HepG2 (cell line): ENCODE measurements at regions not wholly inside any gene's neighbourhood (a gene's known extent, or its start where the extent isn't known, plus 50 kb on each side); places are given as distances from the start of the nearest gene placed in this dataset.

Experiments used
- ATAC-seq: fragments of 200-7000 bp; cut with Tn5 transposase; 3 replicates; pipeline ENCODE4 v1.9.1; 2020; ENCODE audit warnings: mild to moderate bottlenecking, moderate library complexity
- BruUV-seq: library from RNA; stranded (reverse); fragments of 400-500 nt; replicated peaks from 2 replicates; lab custom pipeline; 2021; lab: Mats Ljungman, UMichigan
- CTCF ChIA-PET: fragments of 300-600 bp; formaldehyde crosslinking; extraction: SDS; loops from one replicate; lab custom pipeline; 2021; ENCODE audit warnings: low total read pairs, inconsistent platforms, low intra/inter-chr PET ratio; lab: Yijun Ruan, JAX
- POLR2A ChIA-PET: fragments of 350-600 bp; sonication (Branson Sonifier 250); formaldehyde crosslinking; loops from one replicate; lab custom pipeline; 2020; ENCODE audit warnings: antibody characterized with exemption, inconsistent platforms; lab: Yijun Ruan, JAX
- DNase-seq: peaks from one replicate; pipeline ENCODE4 v3.0.0-alpha.2; 2015; ENCODE audit warnings: low spot score
- FAIRE-seq: peaks from 3 replicates; lab custom pipeline; 2011; peaks lifted over from hg19 to GRCh38; lab: Jason Lieb, UNC
- H2AFZ ChIP-seq: one replicate; pipeline ENCODE4 v1.6.1; 2011; ENCODE audit warnings: low read length, inconsistent platforms
- H3K27ac ChIP-seq: fragments of 300-600 bp; 3 replicates; pipeline ENCODE4 v1.8.0; 2011; ENCODE audit warnings: mixed run types, mild to moderate bottlenecking, mixed read lengths, low read length, inconsistent platforms; ENCODE audit not compliant: insufficient read depth; ENCODE audit errors: extremely low read length
- H3K27me3 ChIP-seq, 2 experiments: fragments of 200-600 bp in 1 of 2; 2 replicates in 1 of 2; 3 replicates in 1 of 2; pipeline versions ENCODE4 v1.6.0 to v1.8.0; 2011; ENCODE audit warnings: low read length in 2 of 2, mild to moderate bottlenecking in 2 of 2, moderate library complexity in 2 of 2, inconsistent platforms in 1 of 2; ENCODE audit not compliant: insufficient read depth in 2 of 2, control insufficient read depth in 1 of 2
- H3K36me3 ChIP-seq, 2 experiments: fragments of 200-600 bp in 1 of 2; replicated peaks in 1 of 2; 2 replicates in 1 of 2; 3 replicates in 1 of 2; pipeline versions ENCODE4 v1.5.1 to v1.8.0; 2011; ENCODE audit warnings: low read length in 2 of 2, inconsistent platforms in 1 of 2; ENCODE audit not compliant: insufficient read depth in 2 of 2, control insufficient read depth in 1 of 2
- H3K4me1 ChIP-seq: 2 replicates; pipeline ENCODE4 v1.5.1; 2012; ENCODE audit warnings: low read length, inconsistent platforms; ENCODE audit not compliant: insufficient read depth
- H3K4me2 ChIP-seq: 2 replicates; pipeline ENCODE4 v1.6.0; 2011; ENCODE audit warnings: low read depth, low read length, inconsistent platforms
- H3K4me3 ChIP-seq, 3 experiments: fragments of 200-600 bp in 1 of 3; sonication (generic), shearing (Covaris generic) in 1 of 3; replicated peaks in 1 of 3; 2 replicates each; pipeline ENCODE4 v1.5.1; 2011 to 2016; ENCODE audit warnings: low read length in 3 of 3, inconsistent platforms in 2 of 3, low read depth in 2 of 3, mild to moderate bottlenecking in 2 of 3, control low read depth in 1 of 3, mixed read lengths in 1 of 3; ENCODE audit not compliant: insufficient read depth in 1 of 3
- H3K79me2 ChIP-seq: one replicate; pipeline ENCODE4 v1.6.1; 2011; ENCODE audit warnings: low read length, inconsistent platforms; ENCODE audit not compliant: insufficient read depth
- H3K9ac ChIP-seq: 2 replicates; pipeline ENCODE4 v1.6.0; 2011; ENCODE audit warnings: mild to moderate bottlenecking, low read depth, low read length, inconsistent platforms; ENCODE audit not compliant: insufficient read depth
- H3K9me3 ChIP-seq: 2 replicates; pipeline ENCODE4 v1.5.1; 2012; ENCODE audit warnings: mild to moderate bottlenecking, low read length
- H4K20me1 ChIP-seq: 2 replicates; pipeline ENCODE4 v1.6.0; 2011; ENCODE audit warnings: inconsistent platforms, mild to moderate bottlenecking, low read length, moderate library complexity; ENCODE audit not compliant: insufficient read depth
- ASH2L ChIP-seq: fragments of 300-600, 200-600 bp; sonication (generic); IDR thresholded peaks from 2 replicates; pipeline ENCODE4 v1.7.0; 2017; ENCODE audit warnings: low read depth, mild to moderate bottlenecking, moderate library complexity, mixed read lengths, low read length; ENCODE audit not compliant: insufficient read length
- CBX5 ChIP-seq: sonication (generic); formaldehyde crosslinking; IDR thresholded peaks from 2 replicates; pipeline ENCODE4 v1.4.0; 2020; ENCODE audit warnings: missing genetic modification reagents, borderline replicate concordance
- ISL2 ChIP-seq: sonication (generic); formaldehyde crosslinking; IDR thresholded peaks from 2 replicates; pipeline ENCODE4 v1.5.0; 2020; ENCODE audit warnings: missing genetic modification reagents
- KAT2B ChIP-seq: fragments of 150-350 bp; IDR thresholded peaks from 2 replicates; pipeline ENCODE4 v1.6.1; 2014; ENCODE audit warnings: low read depth, low read length, borderline replicate concordance
- KDM5A ChIP-seq: fragments of 200-600 bp; sonication (generic); IDR thresholded peaks from 2 replicates; pipeline ENCODE4 v1.7.0; 2018; ENCODE audit warnings: antibody characterized with exemption, mild to moderate bottlenecking, low read length, borderline replicate concordance
- NFYB ChIP-seq: sonication (generic); formaldehyde crosslinking; IDR thresholded peaks from 2 replicates; pipeline ENCODE4 v1.4.0; 2020; ENCODE audit warnings: missing genetic modification reagents
- SATB2 ChIP-seq: sonication (generic); formaldehyde crosslinking; IDR thresholded peaks from 2 replicates; pipeline ENCODE4 v1.5.0; 2020; ENCODE audit warnings: missing genetic modification reagents
- SMARCC2 ChIP-seq: fragments of 450-650 bp; IDR thresholded peaks from 2 replicates; pipeline ENCODE4 v1.6.1; 2017; ENCODE audit warnings: antibody characterized with exemption, mild to moderate bottlenecking
- STAG1 ChIP-seq: sonication (generic); formaldehyde crosslinking; IDR thresholded peaks from 2 replicates; pipeline ENCODE4 v1.4.0; 2020; ENCODE audit warnings: missing genetic modification reagents
- TGIF2 ChIP-seq: IDR thresholded peaks from 2 replicates; pipeline ENCODE4 v1.6.1; 2016; ENCODE audit warnings: control low read depth, missing compliant biosample characterization
- ZNF121 ChIP-seq: sonication (generic); formaldehyde crosslinking; IDR thresholded peaks from 2 replicates; pipeline ENCODE4 v1.5.0; 2020; ENCODE audit warnings: mild to moderate bottlenecking, missing genetic modification reagents
- ZNF329 ChIP-seq: sonication (generic); formaldehyde crosslinking; IDR thresholded peaks from 2 replicates; pipeline ENCODE4 v1.9.0; 2021; ENCODE audit warnings: low read depth, mild to moderate bottlenecking, missing genetic modification reagents
- ZNF337 ChIP-seq: sonication (generic); formaldehyde crosslinking; IDR thresholded peaks from 2 replicates; pipeline ENCODE4 v1.5.1; 2020; ENCODE audit warnings: missing genetic modification reagents, low read depth, mild to moderate bottlenecking, borderline replicate concordance
- ZNF562 ChIP-seq: sonication (generic); formaldehyde crosslinking; IDR thresholded peaks from 2 replicates; pipeline ENCODE4 v1.8.0; 2022; ENCODE audit warnings: missing genetic modification reagents, borderline replicate concordance
- ZNF672 ChIP-seq: sonication (generic); formaldehyde crosslinking; IDR thresholded peaks from 2 replicates; pipeline ENCODE4 v1.8.1; 2022; ENCODE audit warnings: missing genetic modification reagents
- ZNF792 ChIP-seq: IDR thresholded peaks from 2 replicates; pipeline ENCODE4 v1.6.1; 2016
- WGBS: methylation state at CpG from one replicate; pipeline ENCODE4 v1.1.6; 2017; ENCODE audit warnings: low lambda C conversion rate; 5-methylcytosine and 5-hydroxymethylcytosine counted together
- in situ Hi-C: cut with HindIII; loops from 2 replicates; pipeline ENCODE4 v1.10.0; 2017; ENCODE audit warnings: low pct_unique_long_range_greater_than_20kb; ENCODE audit not compliant: extremely low pct_ligation_motif_present
- intact Hi-C: fragments of 100-400 bp; cut with micrococcal nuclease; formaldehyde crosslinking; loops from one replicate; pipeline ENCODE4 v1.10.0; 2022; ENCODE audit not compliant: unreplicated experiment
- TF ChIP-seq, protein P1 (sequence below): fragments of 450-650 bp; IDR thresholded peaks from 2 replicates; pipeline ENCODE4 v1.6.1; 2016
- TF ChIP-seq, protein P2 (sequence below): sonication (generic); formaldehyde crosslinking; IDR thresholded peaks from 2 replicates; pipeline ENCODE4 v1.5.1; 2020; ENCODE audit warnings: mild to moderate bottlenecking, missing genetic modification reagents, borderline replicate concordance
- TF ChIP-seq, protein P3 (sequence below): sonication (generic); formaldehyde crosslinking; IDR thresholded peaks from 2 replicates; pipeline ENCODE4 v1.4.0; 2020; ENCODE audit warnings: missing genetic modification reagents, borderline replicate concordance
- TF ChIP-seq, protein P4 (sequence below): sonication (generic); formaldehyde crosslinking; conservative IDR thresholded peaks from 2 replicates; pipeline ENCODE4 v1.5.0; 2020; ENCODE audit warnings: missing genetic modification reagents

DNA sequence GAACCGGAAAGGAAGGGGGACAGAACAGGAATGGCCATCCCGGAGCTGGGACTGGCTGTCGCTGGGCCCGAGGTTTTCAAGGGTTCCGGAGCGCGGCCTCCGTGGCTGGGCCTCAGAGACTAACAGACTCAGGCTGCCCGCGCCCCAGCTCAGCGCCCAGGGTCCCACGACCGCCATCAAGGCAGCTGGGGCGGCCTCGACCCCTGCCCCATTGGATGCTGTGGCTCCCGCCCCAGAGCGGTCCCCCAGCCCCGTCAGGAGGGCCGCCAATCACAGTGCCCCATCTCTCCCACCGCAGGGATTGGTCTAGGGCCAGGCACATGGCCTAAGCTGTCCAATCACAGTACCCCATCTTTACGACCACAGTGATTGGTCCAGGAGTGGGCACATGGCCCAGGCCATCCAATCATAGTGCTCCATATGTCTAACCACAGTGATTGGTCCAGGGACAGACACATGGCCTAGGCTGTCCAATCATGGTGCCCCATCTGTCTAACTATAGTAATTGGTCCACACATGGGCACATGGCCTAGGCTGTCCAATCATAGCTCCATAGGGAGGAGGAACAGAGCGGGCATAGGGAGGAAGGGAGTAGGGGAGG lies 105.3 kb upstream of the NKX1-1 start (continued):
- TF ChIP-seq ASH2L (no peak), KDM5A (no peak), ZNF562 (CRISPR knock-in tag) (no peak), KAT2B (no peak), TGIF2 (no peak), NFYB (CRISPR knock-in tag) (peak; percentile 68)
- TF ChIP-seq, protein P1, sequence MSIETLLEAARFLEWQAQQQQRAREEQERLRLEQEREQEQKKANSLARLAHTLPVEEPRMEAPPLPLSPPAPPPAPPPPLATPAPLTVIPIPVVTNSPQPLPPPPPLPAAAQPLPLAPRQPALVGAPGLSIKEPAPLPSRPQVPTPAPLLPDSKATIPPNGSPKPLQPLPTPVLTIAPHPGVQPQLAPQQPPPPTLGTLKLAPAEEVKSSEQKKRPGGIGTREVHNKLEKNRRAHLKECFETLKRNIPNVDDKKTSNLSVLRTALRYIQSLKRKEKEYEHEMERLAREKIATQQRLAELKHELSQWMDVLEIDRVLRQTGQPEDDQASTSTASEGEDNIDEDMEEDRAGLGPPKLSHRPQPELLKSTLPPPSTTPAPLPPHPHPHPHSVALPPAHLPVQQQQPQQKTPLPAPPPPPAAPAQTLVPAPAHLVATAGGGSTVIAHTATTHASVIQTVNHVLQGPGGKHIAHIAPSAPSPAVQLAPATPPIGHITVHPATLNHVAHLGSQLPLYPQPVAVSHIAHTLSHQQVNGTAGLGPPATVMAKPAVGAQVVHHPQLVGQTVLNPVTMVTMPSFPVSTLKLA, result peak; percentile 37
- TF ChIP-seq, protein P2, sequence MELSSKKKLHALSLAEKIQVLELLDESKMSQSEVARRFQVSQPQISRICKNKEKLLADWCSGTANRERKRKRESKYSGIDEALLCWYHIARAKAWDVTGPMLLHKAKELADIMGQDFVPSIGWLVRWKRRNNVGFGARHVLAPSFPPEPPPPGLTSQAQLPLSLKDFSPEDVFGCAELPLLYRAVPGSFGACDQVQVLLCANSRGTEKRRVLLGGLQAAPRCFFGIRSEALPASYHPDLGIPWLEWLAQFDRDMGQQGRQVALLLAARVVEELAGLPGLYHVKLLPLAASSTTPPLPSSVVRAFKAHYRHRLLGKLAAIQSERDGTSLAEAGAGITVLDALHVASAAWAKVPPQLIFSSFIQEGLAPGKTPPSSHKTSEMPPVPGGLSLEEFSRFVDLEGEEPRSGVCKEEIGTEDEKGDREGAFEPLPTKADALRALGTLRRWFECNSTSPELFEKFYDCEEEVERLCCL (CRISPR knock-in tag), result no peak

DNA sequence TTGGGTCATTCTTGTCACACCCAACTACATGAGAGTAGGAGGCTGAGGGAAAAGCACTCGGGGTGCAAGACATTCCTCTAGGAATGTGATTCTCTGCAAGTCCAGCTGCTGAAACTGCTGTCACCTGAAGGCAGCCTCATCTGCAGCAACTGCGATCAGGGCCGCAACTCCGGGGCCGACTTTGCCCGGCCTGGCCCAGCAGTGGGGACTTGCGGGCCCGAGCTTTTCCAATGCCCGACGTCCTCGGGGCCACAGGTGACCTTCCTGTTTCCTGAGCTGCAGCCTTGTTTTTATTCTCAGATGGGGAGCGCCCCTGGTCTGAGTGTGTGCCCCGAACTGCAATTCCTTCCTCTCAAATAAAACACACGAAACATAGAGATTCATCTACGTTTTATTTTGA lies 104.7 kb upstream of the NKX1-1 start:
- no peaks in the 10 kb centered on the region for H3K79me2 ChIP-seq
- intact Hi-C loops, result loop anchor here (5.0 kb wide), 1 partner anchor 154 kb away; no protein-coding TSS in a partner anchor

More for the DNA sequence above, 104.7 kb upstream of the NKX1-1 start:
- Histone ChIP-seq H3K4me2 (no peak overlapping the region), H3K36me3 (no peaks in the 10 kb centered on the region), H3K4me1 (no peaks in the 10 kb centered on the region), H3K27me3 (peaks cover 1 to 28% of the 10 kb centered on the region in 2 experiments; a peak in 4 of 5 replicates), H3K4me3 (no peak overlapping the region), H3K27ac (no peak overlapping the region), H2AFZ (no peak overlapping the region), H3K9me3 (peaks cover 3% of the 10 kb centered on the region; the same call in 1 of the 2 replicates), H4K20me1 (no peaks in the 10 kb centered on the region), H3K9ac (no peak overlapping the region)
- ATAC-seq, result no peak
- CTCF ChIA-PET, result no interaction called here
- POLR2A ChIA-PET, result no interaction called here
- TF ChIP-seq SMARCC2 (no peak), ZNF672 (no peak), ZNF792 (CRISPR knock-in tag) (no peak), ZNF337 (CRISPR knock-in tag) (no peak), STAG1 (CRISPR knock-in tag) (no peak), SATB2 (CRISPR knock-in tag) (no peak), CBX5 (CRISPR knock-in tag) (no peak), ZNF121 (CRISPR knock-in tag) (no peak), ISL2 (no peak), ZNF329 (no peak)
- TF ChIP-seq, protein P3, sequence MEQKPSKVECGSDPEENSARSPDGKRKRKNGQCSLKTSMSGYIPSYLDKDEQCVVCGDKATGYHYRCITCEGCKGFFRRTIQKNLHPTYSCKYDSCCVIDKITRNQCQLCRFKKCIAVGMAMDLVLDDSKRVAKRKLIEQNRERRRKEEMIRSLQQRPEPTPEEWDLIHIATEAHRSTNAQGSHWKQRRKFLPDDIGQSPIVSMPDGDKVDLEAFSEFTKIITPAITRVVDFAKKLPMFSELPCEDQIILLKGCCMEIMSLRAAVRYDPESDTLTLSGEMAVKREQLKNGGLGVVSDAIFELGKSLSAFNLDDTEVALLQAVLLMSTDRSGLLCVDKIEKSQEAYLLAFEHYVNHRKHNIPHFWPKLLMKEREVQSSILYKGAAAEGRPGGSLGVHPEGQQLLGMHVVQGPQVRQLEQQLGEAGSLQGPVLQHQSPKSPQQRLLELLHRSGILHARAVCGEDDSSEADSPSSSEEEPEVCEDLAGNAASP (CRISPR knock-in tag), result no peak
- TF ChIP-seq, protein P4, sequence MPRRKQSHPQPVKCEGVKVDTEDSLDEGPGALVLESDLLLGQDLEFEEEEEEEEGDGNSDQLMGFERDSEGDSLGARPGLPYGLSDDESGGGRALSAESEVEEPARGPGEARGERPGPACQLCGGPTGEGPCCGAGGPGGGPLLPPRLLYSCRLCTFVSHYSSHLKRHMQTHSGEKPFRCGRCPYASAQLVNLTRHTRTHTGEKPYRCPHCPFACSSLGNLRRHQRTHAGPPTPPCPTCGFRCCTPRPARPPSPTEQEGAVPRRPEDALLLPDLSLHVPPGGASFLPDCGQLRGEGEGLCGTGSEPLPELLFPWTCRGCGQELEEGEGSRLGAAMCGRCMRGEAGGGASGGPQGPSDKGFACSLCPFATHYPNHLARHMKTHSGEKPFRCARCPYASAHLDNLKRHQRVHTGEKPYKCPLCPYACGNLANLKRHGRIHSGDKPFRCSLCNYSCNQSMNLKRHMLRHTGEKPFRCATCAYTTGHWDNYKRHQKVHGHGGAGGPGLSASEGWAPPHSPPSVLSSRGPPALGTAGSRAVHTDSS (CRISPR knock-in tag), result no peak
- 72% methylated on average over 12 of the region's 15 CpGs for WGBS
- DNase-seq, result no peak
- in situ Hi-C loops, result loop anchor here (10.0 kb wide), 1 partner anchor 156 kb away; no protein-coding TSS in a partner anchor
- BruUV-seq, result no TSS peak
- FAIRE-seq, result no peak
